ENCODE measurements at regions not wholly inside any gene's neighbourhood (a gene's known extent, or its start where the extent isn't known, plus 50 kb on each side); places are given as distances from the start of the nearest gene placed in this dataset.

- TF ChIP-seq CTCF (IDR thresholded peaks at IDR 0.05; ENCODE audit: low read depth, low read length) (no peak), MAX (IDR thresholded peaks at IDR 0.05; ENCODE audit: low read depth, low read length) (no peak)
These were observed 766.4 kb upstream of the WWC1 start for GRCh38 chr5:167525004-167525403.

Measured in NB4 (cell line).